ENCODE measurements at regions not wholly inside any gene's neighbourhood (a gene's known extent, or its start where the extent isn't known, plus 50 kb on each side); places are given as distances from the start of the nearest gene placed in this dataset.

DNA sequence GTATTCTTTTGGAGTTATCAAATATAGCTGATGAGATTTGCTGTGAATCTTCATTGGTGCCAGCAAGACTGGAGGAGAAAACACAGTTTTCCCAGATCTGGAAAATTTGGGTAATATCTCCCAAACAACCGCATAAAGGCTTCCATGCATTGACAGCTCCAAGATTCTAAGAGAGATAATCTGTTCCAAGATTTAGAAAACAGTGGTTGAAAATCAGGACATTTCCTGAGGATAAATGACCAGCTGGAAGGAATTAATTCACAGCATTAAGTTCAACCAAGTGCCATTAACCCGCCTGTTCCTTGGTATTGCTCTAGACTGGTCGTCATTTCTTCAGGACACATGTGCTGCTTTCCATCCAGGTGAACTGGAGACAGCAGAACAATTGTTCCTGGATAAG, 147.9 kb upstream of the PRICKLE1 start:
- H3K27me3 Mint-ChIP-seq (ENCODE audit: low read depth): no peaks in the 10 kb centered on the region
- no peak for DNase-seq (ENCODE audit: low read depth, low spot score)
- H3K27ac Mint-ChIP-seq (ENCODE audit: unreplicated experiment): no peak overlapping the region
- H3K4me1 Mint-ChIP-seq: peaks cover 11% of the 10 kb centered on the region
- H3K4me3 Mint-ChIP-seq: no peak overlapping the region
- H3K36me3 Mint-ChIP-seq (ENCODE audit: low read depth): no peaks in the 10 kb centered on the region
- TF ChIP-seq CTCF (conservative IDR thresholded peaks at IDR 0.05): no peak
- H3K9me3 Mint-ChIP-seq: no peaks in the 10 kb centered on the region

DNA sequence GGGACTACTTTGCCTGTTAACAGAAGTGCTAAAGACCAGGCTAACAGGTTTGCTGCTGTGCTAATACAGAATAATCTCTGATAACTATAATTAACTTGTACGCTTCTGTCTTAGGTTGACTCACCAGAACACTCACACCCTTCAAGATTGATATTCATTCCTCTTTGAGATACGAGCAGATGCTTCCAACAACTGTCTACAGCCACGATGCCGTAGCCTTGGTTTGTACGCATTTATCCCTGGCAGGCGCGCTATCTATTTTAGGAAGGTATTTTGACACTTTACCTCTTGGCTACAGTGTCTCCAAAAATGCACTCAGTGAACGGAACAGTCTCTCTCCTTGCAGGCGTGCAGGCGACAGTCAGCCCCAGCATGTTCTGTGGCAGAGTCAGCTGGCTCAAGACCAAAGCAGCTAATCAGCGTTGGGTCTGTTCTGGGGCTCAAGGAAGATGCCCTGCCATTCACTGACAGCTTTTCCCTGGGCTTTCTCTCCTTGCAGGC, 146.4 kb upstream of the PRICKLE1 start:
- Mint-ChIP-seq H3K36me3 (ENCODE audit: low read depth) (no peaks in the 10 kb centered on the region), H3K4me1 (peaks cover 9% of the 10 kb centered on the region), H3K9me3 (peaks cover 3% of the 10 kb centered on the region), H3K4me3 (no peak overlapping the region), H3K27ac (ENCODE audit: unreplicated experiment) (no peak overlapping the region), H3K27me3 (ENCODE audit: low read depth) (no peaks in the 10 kb centered on the region)
- no peak for DNase-seq (ENCODE audit: low read depth, low spot score)
- TF ChIP-seq CTCF (conservative IDR thresholded peaks at IDR 0.05): no peak

DNA sequence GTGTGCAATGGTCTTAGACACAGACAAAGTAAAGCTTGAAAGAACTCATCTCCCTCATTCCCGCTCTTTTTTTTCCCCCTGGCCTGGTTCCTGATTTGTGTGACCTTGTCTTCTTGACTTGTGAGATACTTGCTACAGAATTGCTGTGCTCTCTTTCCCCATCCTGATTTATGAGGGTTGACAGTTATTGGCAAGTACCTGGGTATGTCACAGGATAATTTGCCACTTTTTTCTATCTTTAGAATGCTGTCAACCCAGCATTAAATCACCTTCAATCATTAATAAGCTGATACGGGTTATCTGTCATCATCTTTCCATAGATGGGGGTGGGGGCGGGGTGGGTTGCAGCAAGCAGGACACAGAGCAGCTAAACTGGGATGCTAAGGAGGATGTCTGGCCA, 144.4 kb upstream of the PRICKLE1 start:
- peaks cover under 1% of the 10 kb centered on the region for H3K4me1 Mint-ChIP-seq
- no peak overlapping the region for H3K27ac Mint-ChIP-seq (ENCODE audit: unreplicated experiment)
- TF ChIP-seq CTCF (conservative IDR thresholded peaks at IDR 0.05): no peak
- H3K27me3 Mint-ChIP-seq (ENCODE audit: low read depth): no peaks in the 10 kb centered on the region
- no peak overlapping the region for H3K4me3 Mint-ChIP-seq
- peaks cover 3% of the 10 kb centered on the region for H3K9me3 Mint-ChIP-seq
- H3K36me3 Mint-ChIP-seq (ENCODE audit: low read depth): no peaks in the 10 kb centered on the region
- DNase-seq (ENCODE audit: low read depth, low spot score): no peak

- H3K27ac Mint-ChIP-seq (ENCODE audit: unreplicated experiment): no peak overlapping the region
- no peak for TF ChIP-seq CTCF (conservative IDR thresholded peaks at IDR 0.05)
- no peaks in the 10 kb centered on the region for H3K36me3 Mint-ChIP-seq (ENCODE audit: low read depth)
- H3K27me3 Mint-ChIP-seq (ENCODE audit: low read depth): no peaks in the 10 kb centered on the region
- H3K4me1 Mint-ChIP-seq: no peaks in the 10 kb centered on the region
- no peak for DNase-seq (ENCODE audit: low read depth, low spot score)
- peaks cover 3% of the 10 kb centered on the region for H3K9me3 Mint-ChIP-seq
- H3K4me3 Mint-ChIP-seq: no peak overlapping the region
Measured at GRCh38 chr12:42732908-42733411, 143.4 kb upstream of the PRICKLE1 start.

GRCh38 chr12:42730291-42730690, 140.7 kb upstream of the PRICKLE1 start:
- no peak for TF ChIP-seq CTCF (conservative IDR thresholded peaks at IDR 0.05)
- H3K4me3 Mint-ChIP-seq: no peak overlapping the region
- H3K36me3 Mint-ChIP-seq (ENCODE audit: low read depth): no peaks in the 10 kb centered on the region
- peaks cover 6% of the 10 kb centered on the region for H3K9me3 Mint-ChIP-seq
- no peaks in the 10 kb centered on the region for H3K27me3 Mint-ChIP-seq (ENCODE audit: low read depth)
- H3K4me1 Mint-ChIP-seq: no peaks in the 10 kb centered on the region
- DNase-seq (ENCODE audit: low read depth, low spot score): no peak
- H3K27ac Mint-ChIP-seq (ENCODE audit: unreplicated experiment): no peak overlapping the region

DNA sequence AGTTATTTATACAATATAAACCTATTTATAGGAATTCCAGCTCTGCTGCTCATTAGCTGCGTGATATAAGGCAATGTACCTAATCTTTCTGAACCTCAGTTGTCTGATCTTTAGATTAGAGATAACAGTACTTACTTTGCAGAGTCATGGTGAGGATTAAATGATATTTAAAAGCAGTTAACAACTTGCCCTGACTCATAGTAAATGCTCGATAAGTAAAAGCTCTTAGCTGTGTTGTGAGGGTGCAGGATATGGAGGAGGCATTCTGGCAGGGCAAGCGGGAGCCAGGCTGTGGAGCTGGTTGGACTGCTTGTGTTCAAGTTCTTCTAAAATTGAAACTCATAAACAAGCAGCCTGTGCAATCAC, 140.0 kb upstream of the PRICKLE1 start:
- H3K9me3 Mint-ChIP-seq: peaks cover 7% of the 10 kb centered on the region
- no peak overlapping the region for H3K4me3 Mint-ChIP-seq
- no peaks in the 10 kb centered on the region for H3K4me1 Mint-ChIP-seq
- DNase-seq (ENCODE audit: low read depth, low spot score): no peak
- no peaks in the 10 kb centered on the region for H3K27me3 Mint-ChIP-seq (ENCODE audit: low read depth)
- no peak overlapping the region for H3K27ac Mint-ChIP-seq (ENCODE audit: unreplicated experiment)
- TF ChIP-seq CTCF (conservative IDR thresholded peaks at IDR 0.05): no peak
- H3K36me3 Mint-ChIP-seq (ENCODE audit: low read depth): no peaks in the 10 kb centered on the region
